GM12878 (cell line): ENCODE measurements at regions not wholly inside any gene's neighbourhood (a gene's known extent, or its start where the extent isn't known, plus 50 kb on each side); places are given as distances from the start of the nearest gene placed in this dataset.

Experiments
- ATAC-seq: fragments of 200-7000 bp; cut with Tn5 transposase; 3 replicates; pipeline ENCODE4 v1.9.1; 2020; ENCODE audit warnings: mild to moderate bottlenecking, moderate library complexity
- BruUV-seq: library from RNA; stranded (reverse); fragments of 400-500 nt; replicated peaks from 2 replicates; lab custom pipeline; 2021; lab: Mats Ljungman, UMichigan
- CTCF ChIA-PET: fragments of 300-600 bp; sonication (Branson Sonifier 250); formaldehyde crosslinking; extraction: SDS; loops from one replicate; lab custom pipeline; 2021; ENCODE audit warnings: inconsistent platforms; lab: Yijun Ruan, JAX
- POLR2A ChIA-PET: fragments of 350-600 bp; formaldehyde crosslinking; extraction: SDS; loops from one replicate; lab custom pipeline; 2021; ENCODE audit warnings: inconsistent platforms; lab: Charles Lee
- RAD21 ChIA-PET: fragments of 300-600 bp; sonication (Branson Sonifier 250); formaldehyde crosslinking; loops from one replicate; lab custom pipeline; 2023; ENCODE audit warnings: antibody characterized with exemption; ENCODE audit not compliant: unreplicated experiment; lab: Charles Lee
- SMC1A ChIA-PET: fragments of 300-600 bp; sonication (Branson Sonifier 250); formaldehyde crosslinking; loops from one replicate; lab custom pipeline; 2023; ENCODE audit not compliant: unreplicated experiment, uncharacterized antibody; lab: Charles Lee
- DNase-seq: peaks from one replicate; pipeline ENCODE4 v3.0.0-alpha.2; 2011; ENCODE audit warnings: low read depth, low spot score
- FAIRE-seq: peaks from 3 replicates; lab custom pipeline; 2011; peaks lifted over from hg19 to GRCh38; lab: Jason Lieb, UNC
- H2AFZ ChIP-seq: 2 replicates; pipeline ENCODE4 v1.6.0; 2011; ENCODE audit warnings: low read depth, low read length, control low read depth; ENCODE audit not compliant: control insufficient read depth
- H3K27ac ChIP-seq: 2 replicates; pipeline ENCODE4 v1.5.1; 2011; ENCODE audit warnings: control low read depth; ENCODE audit not compliant: control insufficient read depth, insufficient read depth
- H3K27me3 ChIP-seq, 2 experiments: replicated peaks in 1 of 2; 2 replicates each; pipeline versions ENCODE4 v1.6.0 to v1.6.1; 2011; ENCODE audit warnings: low read length in 1 of 2; ENCODE audit not compliant: control insufficient read depth in 2 of 2, insufficient read depth in 2 of 2
- H3K36me3 ChIP-seq, 2 experiments: 2 replicates each; pipeline ENCODE4 v1.5.1; 2011; ENCODE audit warnings: low read length in 1 of 2; ENCODE audit not compliant: control insufficient read depth in 2 of 2, insufficient read depth in 2 of 2
- H3K4me1 ChIP-seq: 2 replicates; pipeline ENCODE4 v1.6.1; 2011; ENCODE audit warnings: mild to moderate bottlenecking, low read length, moderate library complexity, mixed read lengths; ENCODE audit not compliant: control insufficient read depth, insufficient read depth
- H3K4me2 ChIP-seq: 2 replicates; pipeline ENCODE4 v1.6.0; 2011; ENCODE audit warnings: control low read depth; ENCODE audit not compliant: control insufficient read depth, insufficient read depth
- H3K4me3 ChIP-seq: fragments of 200-600 bp; sonication (generic); 2 replicates; pipeline ENCODE4 v1.5.1; 2016
- H3K79me2 ChIP-seq: 2 replicates; pipeline ENCODE4 v1.6.0; 2011; ENCODE audit warnings: low read length; ENCODE audit not compliant: control insufficient read depth, insufficient read depth
- H3K9ac ChIP-seq: 2 replicates; pipeline ENCODE4 v1.8.0; 2011; ENCODE audit warnings: low read length, control low read depth, mixed read lengths; ENCODE audit not compliant: control insufficient read depth, insufficient read depth
- H3K9me3 ChIP-seq: replicated peaks from 3 replicates; pipeline ENCODE4 v1.5.1; 2011; ENCODE audit warnings: mild to moderate bottlenecking, low read length; ENCODE audit not compliant: control insufficient read depth, insufficient read depth
- H4K20me1 ChIP-seq: 2 replicates; pipeline ENCODE4 v1.6.0; 2011; ENCODE audit not compliant: control insufficient read depth, insufficient read depth
- EED ChIP-seq: sonication (generic); IDR thresholded peaks from 2 replicates; pipeline ENCODE4 v1.6.1; 2016; ENCODE audit warnings: antibody characterized with exemption, low read depth
- GATAD2B ChIP-seq: fragments of 450-650 bp; conservative IDR thresholded peaks from 2 replicates; pipeline ENCODE4 v1.6.1; 2017; ENCODE audit warnings: low read depth, mild to moderate bottlenecking, moderate library complexity
- MTA3 ChIP-seq: IDR thresholded peaks from 2 replicates; pipeline ENCODE4 v1.6.1; 2012; ENCODE audit warnings: low read length, inconsistent platforms, borderline replicate concordance
- PBX3 ChIP-seq: IDR thresholded peaks from 2 replicates; pipeline ENCODE4 v1.6.1; 2011; ENCODE audit warnings: mild to moderate bottlenecking, low read depth, low read length, moderate library complexity; ENCODE audit not compliant: insufficient replicate concordance
- PKNOX1 ChIP-seq: fragments of 450-650 bp; IDR thresholded peaks from 2 replicates; pipeline ENCODE4 v1.6.1; 2016; ENCODE audit warnings: mild to moderate bottlenecking
- in situ Hi-C: fragments of 300-500 bp; cut with MboI; formaldehyde crosslinking; loops from 9 replicates; pipeline ENCODE4 v1.14.3; 2018; ENCODE audit warnings: mixed read lengths
- intact Hi-C: fragments of 100-400 bp; cut with micrococcal nuclease; formaldehyde crosslinking; loops from one replicate; pipeline ENCODE4 v1.14.2; 2022; ENCODE audit not compliant: unreplicated experiment

GRCh38 chr3:5428607-5429516 is 241.4 kb downstream of the EDEM1 start (continued):
- TF ChIP-seq PKNOX1 (peak; percentile 60; the same call in 1 of the 2 replicates), PBX3 (peak; percentile 72)

- H3K4me2 ChIP-seq, result peak overlapping the region; percentile 51
- ATAC-seq, result no peak
- DNase-seq, result no peak
- ChIA-PET POLR2A (no interaction called here), SMC1A (interaction anchor here (0.6 to 1.1 kb wide), 4 partner anchors 17 to 1374 kb away, joined by 3 to 4 read pairs (median 3); no protein-coding TSS in a partner anchor), CTCF (interaction anchor here (0.7 to 7.1 kb wide), 5 partner anchors 13 to 454 kb away, joined by 3 to 37 read pairs (median 4); no protein-coding TSS in a partner anchor), RAD21 (interaction anchor here (1.6 kb wide), 1 partner anchor 301 kb away, joined by 3 read pairs; no protein-coding TSS in a partner anchor)
- FAIRE-seq, result no peak
- no peaks in the 10 kb centered on the region for H3K27me3 ChIP-seq
- no peak overlapping the region for H2AFZ ChIP-seq
- H3K79me2 ChIP-seq, result no peaks in the 10 kb centered on the region
- no peak overlapping the region for H3K9ac ChIP-seq
- H4K20me1 ChIP-seq, result no peaks in the 10 kb centered on the region
- in situ Hi-C loops, result loop anchor here (10.0 kb wide), 2 partner anchors 295 to 1365 kb away; no protein-coding TSS in a partner anchor
- TF ChIP-seq EED (no peak), GATAD2B (no peak), MTA3 (no peak)
- H3K9me3 ChIP-seq, result no peaks in the 10 kb centered on the region
- no peaks in the 10 kb centered on the region; a peak in 1 of 4 replicates for H3K36me3 ChIP-seq
- no peak overlapping the region for H3K4me3 ChIP-seq
- peak overlapping the region; percentile 40 for H3K27ac ChIP-seq
- H3K4me1 ChIP-seq, result peaks cover 17% of the 10 kb centered on the region
- BruUV-seq, result no TSS peak
- intact Hi-C loops, result loop anchor here (1.0 to 10.0 kb wide), 6 partner anchors 70 to 1368 kb away; no protein-coding TSS in a partner anchor
Observed at GRCh38 chr3:5429517-5429890, 242.0 kb downstream of the EDEM1 start.
